ENCODE measurements at regions not wholly inside any gene's neighbourhood (a gene's known extent, or its start where the extent isn't known, plus 50 kb on each side); places are given as distances from the start of the nearest gene placed in this dataset.

- no peak for TF ChIP-seq CTCF (IDR thresholded peaks at IDR 0.05)
- TF ChIP-seq POLR2A (IDR thresholded peaks at IDR 0.05): no peak
Measured at GRCh38 chr7:106560482-106560881, 100.5 kb downstream of the CCDC71L start.
